Left forelimb (tissue), 1 donor: ENCODE measurements at regions not wholly inside any gene's neighbourhood (a gene's known extent, or its start where the extent isn't known, plus 50 kb on each side); places are given as distances from the start of the nearest gene placed in this dataset.

Experiments used
- DNase-seq: peaks from one replicate; pipeline ENCODE4 v3.0.0-alpha.2; 2018; ENCODE audit warnings: low spot score

DNA sequence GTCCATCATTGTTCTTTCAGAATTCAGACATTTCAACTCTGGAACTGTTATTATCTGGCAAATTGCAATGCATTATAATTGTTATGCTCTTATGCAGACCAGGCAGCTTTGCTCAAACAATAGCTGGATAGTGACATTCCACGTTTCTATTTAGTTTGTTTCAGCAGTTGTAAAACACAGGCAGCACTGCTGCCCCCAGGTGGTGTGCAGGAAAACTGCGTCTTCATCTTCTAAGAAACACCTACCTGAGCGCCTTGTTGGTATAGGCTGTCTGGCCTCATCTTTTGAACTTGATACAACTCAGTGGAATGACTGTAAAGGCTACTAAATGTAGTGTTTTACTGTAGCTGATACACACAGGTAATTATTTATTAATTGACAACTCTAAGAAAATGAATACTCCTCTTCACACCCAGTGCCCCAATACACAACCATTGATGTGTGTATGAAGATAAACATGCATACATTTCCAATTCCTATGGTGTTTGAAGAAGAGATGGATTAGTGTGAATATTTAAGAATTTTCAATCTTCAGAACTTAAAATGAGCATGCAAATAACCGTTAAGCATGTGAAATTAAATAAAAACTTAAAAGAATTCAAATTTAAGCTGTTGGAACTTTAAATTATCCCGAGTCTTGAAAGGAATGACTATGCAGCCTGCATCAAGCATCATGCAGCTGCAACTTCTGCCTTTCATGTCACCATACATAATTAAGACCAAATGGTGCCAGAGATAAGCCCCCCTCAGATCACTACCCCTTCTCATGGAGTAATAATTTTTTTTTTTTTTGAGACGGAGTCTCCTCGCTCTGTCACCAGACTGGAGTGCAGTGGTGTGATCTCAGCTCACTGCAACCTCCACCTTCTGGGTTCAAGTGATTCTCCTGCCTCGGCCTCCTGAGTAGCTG, 85.6 kb downstream of the CD8B2 start:
- DNase-seq: no peak

DNA sequence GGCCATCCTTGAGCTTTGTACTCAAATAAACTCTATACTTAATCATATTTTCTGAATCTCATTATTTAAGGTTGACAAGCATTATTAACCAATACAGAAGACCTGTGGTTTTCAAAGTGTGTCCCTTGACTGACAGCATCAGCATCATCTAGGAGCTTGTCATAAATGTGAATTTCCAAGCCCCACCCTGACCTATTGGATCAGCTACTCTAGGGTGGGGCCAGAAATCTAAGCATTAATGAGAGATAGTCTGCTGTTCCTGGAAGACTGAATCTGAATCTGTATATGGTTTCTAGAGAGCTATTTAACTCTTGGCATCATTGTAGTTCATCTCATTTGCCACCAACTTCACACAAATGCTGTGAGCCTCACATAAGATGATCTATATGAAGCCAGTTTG, 86.6 kb downstream of the CD8B2 start:
- DNase-seq: no peak

- DNase-seq: no peak
These were observed 88.8 kb downstream of the CD8B2 start for GRCh38 chr2:106575955-106576354.

DNA sequence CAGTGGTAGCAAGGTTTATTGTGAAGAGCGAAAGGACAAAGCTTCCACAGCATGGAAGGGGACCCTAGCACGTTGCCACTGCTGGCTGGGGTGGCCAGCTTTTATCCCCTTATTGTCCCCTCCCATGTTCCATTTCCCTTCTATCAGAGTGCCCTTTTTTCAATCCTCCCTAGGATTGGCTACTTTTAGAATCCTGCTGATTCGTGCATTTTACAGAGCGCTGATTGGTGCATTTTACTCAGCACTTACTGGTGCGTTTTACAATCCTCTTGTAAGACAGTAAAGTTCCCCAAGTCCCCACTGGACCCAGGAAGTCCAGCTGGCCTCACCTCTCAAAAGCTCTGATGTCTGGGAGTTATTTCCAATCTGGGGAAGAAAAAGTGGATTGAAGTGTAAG, 90.1 kb downstream of the CD8B2 start:
- DNase-seq: no peak

DNA sequence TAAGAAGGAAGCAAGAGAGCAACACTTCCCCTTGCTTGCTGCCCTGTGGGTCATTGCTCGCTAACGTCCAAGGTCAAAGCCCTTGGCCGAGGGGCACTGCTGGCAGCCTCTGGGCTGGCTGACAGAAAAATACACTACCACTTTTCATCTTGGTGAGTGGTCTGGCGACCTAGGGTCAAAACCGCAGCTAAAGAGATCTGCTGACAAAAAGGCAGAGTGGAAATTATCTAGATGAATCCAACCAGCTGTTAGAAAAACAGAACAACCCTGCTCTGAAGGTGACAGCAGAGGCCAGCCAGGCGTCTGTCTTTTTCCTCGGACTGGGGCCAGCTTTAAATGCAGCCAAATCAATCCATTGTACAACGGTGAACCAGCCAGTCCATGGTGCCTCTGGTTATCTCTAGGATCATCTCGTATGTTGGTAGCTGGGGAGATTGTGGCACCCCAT, 92.6 kb downstream of the CD8B2 start:
- DNase-seq: no peak

- DNase-seq: no peak
These were observed 93.1 kb downstream of the CD8B2 start for GRCh38 chr2:106580241-106580640.

GRCh38 chr2:106581328-106581727, 94.2 kb downstream of the CD8B2 start:
- DNase-seq: no peak

GRCh38 chr2:106581755-106582147, 94.6 kb downstream of the CD8B2 start:
- DNase-seq: no peak

DNA sequence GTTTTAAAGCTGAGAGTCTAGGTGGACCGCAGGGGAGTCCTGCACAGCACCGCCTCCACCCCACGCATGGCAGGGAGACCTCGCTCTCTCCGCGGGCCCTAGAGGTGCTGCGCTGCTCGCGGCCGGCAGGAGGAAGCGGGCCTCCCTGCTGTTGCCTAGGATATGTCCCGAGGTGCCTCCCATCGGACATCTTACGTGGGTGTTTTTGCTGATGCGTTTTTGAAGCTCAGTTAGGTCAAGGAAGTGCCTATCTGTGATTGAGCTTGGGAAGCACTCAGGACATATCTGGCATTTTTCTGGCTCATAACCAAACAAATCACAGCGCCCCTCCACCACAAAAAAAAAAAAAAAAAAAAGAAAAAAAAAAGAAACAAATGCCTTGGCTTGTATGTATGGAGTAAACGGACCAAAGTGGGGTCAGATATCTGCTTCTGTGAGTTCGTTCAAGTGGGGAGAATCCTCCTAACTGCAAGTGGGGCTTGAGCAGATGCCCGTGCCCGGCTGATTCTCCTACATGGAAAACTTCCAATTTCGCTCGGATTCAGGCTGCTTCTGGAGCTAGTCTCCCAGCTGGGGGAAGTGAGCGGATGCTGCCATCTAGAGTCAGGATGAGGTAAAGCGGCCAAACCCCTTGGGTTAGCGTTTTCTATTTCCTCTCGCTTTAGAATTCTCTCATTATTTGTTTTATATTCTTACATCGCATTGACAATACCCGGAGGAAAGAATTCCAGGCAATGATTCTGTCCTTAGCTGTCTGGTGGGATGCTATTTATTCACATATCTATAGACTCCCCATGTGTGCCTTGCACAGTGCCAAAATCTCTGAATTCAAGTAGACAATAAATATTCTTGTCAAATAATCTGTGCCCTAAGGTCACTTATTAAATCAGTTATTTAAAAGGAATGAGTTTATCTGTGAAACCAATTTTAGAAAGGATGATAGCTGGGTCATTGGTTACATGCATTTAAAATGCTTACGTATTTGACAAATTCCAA, 95.3 kb downstream of the CD8B2 start:
- DNase-seq: peak; percentile 82

GRCh38 chr2:106584304-106584954, 97.3 kb downstream of the CD8B2 start:
- no peak for DNase-seq

DNA sequence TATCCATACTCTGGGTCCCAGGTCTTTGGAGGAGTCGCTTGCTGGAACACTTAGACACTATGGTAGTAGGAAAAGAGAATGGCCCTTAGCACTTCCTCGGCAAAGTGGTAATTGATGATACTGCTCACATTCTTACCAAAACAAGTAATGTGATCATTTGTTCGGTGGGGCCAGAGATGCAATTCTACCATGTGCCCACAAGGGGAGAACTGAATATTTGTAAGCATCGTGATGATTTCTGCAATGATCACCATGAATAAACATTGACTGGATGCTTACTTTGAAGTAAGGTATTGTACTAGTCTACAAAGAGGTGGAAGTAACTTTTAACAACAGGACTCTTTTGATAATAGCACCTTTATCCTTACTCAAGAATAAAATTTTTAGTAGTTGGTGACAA, 109.7 kb downstream of the CD8B2 start:
- DNase-seq: no peak

GRCh38 chr2:106599540-106599939, 112.4 kb downstream of the CD8B2 start:
- no peak for DNase-seq

- no peak for DNase-seq
These were observed 114.9 kb downstream of the CD8B2 start for GRCh38 chr2:106602042-106602441.

DNA sequence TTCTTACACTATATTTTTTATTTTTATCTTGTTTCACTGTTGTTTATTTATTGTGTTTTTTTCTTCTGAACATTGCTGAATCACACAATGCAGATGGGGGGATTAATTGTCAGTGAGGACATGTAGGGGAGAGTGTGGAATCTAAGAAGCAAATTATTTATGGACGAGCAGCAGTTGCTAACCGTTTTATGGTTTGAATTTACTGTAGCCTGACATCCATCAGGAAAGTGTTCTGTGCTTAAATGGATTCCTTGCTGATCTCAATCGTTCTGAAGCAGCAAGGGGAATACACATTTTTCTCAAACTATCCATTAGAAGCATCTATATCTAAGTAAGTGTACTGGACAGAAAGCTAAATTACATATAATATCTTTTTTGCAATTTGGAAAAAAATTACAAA, 119.5 kb downstream of the CD8B2 start:
- no peak for DNase-seq

DNA sequence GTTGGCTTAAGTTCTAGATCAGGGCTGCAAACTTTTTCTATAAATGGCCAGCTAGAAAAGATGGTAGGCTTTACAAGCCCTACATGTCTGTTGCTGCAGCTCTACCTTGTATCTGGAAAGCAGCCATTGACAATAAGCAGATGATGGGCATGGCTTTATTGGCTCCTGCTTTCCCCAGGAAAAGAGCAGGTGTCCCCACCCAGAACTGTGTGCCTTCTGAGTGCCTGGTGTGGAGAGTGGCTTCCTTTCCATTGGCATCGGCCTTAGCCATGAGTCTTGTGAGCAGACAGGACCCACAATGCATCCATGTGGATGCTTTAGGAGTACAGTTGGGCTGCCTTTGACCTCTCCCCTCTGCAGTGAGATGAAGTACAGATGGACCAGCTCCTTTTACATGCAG, 120.2 kb downstream of the CD8B2 start:
- no peak for DNase-seq

DNA sequence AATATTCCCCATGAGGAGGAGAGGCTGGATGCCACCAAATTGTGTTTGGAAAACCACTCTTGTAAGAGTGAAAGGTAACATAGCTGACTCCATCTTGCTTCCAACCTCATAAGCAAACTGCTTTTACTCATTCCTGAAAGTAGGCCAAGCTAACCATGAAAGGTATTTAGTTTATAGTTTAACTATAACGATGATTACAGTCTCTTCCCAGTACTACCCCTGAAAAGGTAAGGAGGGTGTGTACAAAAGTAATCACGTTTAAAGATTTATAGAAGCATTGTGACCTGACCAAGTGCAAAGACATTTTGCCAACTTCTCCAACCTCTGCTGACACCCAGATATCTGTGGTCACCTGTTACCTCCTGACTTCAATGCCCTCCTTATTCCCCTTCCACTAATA, 122.6 kb downstream of the CD8B2 start:
- no peak for DNase-seq

GRCh38 chr2:106614511-106615291, 127.5 kb downstream of the CD8B2 start:
- DNase-seq: no peak

- DNase-seq: no peak
These were observed 131.4 kb downstream of the CD8B2 start for GRCh38 chr2:106618614-106619013.

GRCh38 chr2:106623456-106623855, 136.3 kb downstream of the CD8B2 start:
- no peak for DNase-seq

- DNase-seq: no peak
These were observed 137.7 kb downstream of the CD8B2 start for GRCh38 chr2:106624787-106625380.

DNA sequence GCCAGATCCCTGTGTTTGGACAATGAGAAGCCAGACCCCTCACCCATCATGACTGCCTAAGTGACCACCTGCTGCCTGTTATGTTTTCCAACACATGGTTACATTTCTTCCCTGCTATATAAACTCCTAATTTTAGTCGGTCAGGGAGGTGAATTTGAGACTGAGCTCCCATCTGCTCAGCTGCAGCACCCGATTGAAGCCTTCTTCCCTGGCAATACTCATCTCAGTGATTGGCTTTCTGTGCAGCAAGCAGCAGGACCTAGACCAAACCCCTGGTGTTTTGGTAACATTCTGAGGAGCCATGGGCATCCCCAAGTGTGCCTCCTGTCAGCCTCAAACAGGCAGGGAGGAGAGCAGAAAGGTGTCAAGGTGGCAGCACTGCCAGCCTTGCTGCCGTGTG, 141.2 kb downstream of the CD8B2 start:
- no peak for DNase-seq
